KMS-11 (cell line): ENCODE measurements at regions not wholly inside any gene's neighbourhood (a gene's known extent, or its start where the extent isn't known, plus 50 kb on each side); places are given as distances from the start of the nearest gene placed in this dataset.

Experiments used
- H2AFZ ChIP-seq: fragments of 200-600 bp; sonication (generic); 2 replicates; pipeline ENCODE4 v1.6.1; 2016; ENCODE audit warnings: antibody characterized with exemption, mixed run types, low read depth
- H3K27ac ChIP-seq: fragments of 200-600 bp; sonication (generic); 2 replicates; pipeline ENCODE4 v1.6.1; 2016; ENCODE audit warnings: mild to moderate bottlenecking, mixed run types
- H3K27me3 ChIP-seq: fragments of 200-600 bp; sonication (generic); 2 replicates; pipeline ENCODE4 v1.6.1; 2017; ENCODE audit warnings: mild to moderate bottlenecking, low read depth, mixed run types, moderate library complexity; ENCODE audit not compliant: insufficient read depth
- H3K36me3 ChIP-seq: fragments of 200-600 bp; sonication (generic); 2 replicates; pipeline ENCODE4 v1.6.1; 2017; ENCODE audit warnings: mild to moderate bottlenecking, mixed run types; ENCODE audit not compliant: insufficient read depth
- H3K4me1 ChIP-seq: fragments of 200-600 bp; sonication (generic); 2 replicates; pipeline ENCODE4 v1.6.1; 2016; ENCODE audit warnings: mild to moderate bottlenecking, low read depth, mixed run types; ENCODE audit not compliant: poor library complexity, severe bottlenecking
- H3K4me2 ChIP-seq: fragments of 200-600 bp; sonication (generic); 2 replicates; pipeline ENCODE4 v1.7.0; 2016; ENCODE audit warnings: mild to moderate bottlenecking, mixed run types
- H3K4me3 ChIP-seq: fragments of 200-600 bp; sonication (generic); IDR thresholded peaks from 2 replicates; pipeline ENCODE4 v1.6.1; 2017; ENCODE audit warnings: low read depth, low read length, mixed read lengths; ENCODE audit not compliant: insufficient read depth
- H3K79me2 ChIP-seq: fragments of 200-600 bp; sonication (generic); 2 replicates; pipeline ENCODE4 v1.6.1; 2016; ENCODE audit warnings: low read depth, mixed run types; ENCODE audit not compliant: insufficient read depth
- H3K9ac ChIP-seq: fragments of 200-600 bp; sonication (generic); 2 replicates; pipeline ENCODE4 v1.6.1; 2016; ENCODE audit warnings: mild to moderate bottlenecking, mixed run types
- H4K20me1 ChIP-seq: fragments of 200-600 bp; sonication (generic); 2 replicates; pipeline ENCODE4 v1.6.1; 2016; ENCODE audit warnings: mild to moderate bottlenecking, mixed run types; ENCODE audit not compliant: insufficient read depth
- TF ChIP-seq, protein P1 (sequence below): fragments of 200-600 bp; sonication (generic); conservative IDR thresholded peaks from 2 replicates; pipeline ENCODE4 v1.6.1; 2017; ENCODE audit warnings: low read depth, mild to moderate bottlenecking, antibody characterized with exemption, low read length, moderate library complexity, mixed read lengths

GRCh38 chr3:64756398-64756986 is 68.7 kb upstream of the ADAMTS9 start:
- TF ChIP-seq, protein P1, sequence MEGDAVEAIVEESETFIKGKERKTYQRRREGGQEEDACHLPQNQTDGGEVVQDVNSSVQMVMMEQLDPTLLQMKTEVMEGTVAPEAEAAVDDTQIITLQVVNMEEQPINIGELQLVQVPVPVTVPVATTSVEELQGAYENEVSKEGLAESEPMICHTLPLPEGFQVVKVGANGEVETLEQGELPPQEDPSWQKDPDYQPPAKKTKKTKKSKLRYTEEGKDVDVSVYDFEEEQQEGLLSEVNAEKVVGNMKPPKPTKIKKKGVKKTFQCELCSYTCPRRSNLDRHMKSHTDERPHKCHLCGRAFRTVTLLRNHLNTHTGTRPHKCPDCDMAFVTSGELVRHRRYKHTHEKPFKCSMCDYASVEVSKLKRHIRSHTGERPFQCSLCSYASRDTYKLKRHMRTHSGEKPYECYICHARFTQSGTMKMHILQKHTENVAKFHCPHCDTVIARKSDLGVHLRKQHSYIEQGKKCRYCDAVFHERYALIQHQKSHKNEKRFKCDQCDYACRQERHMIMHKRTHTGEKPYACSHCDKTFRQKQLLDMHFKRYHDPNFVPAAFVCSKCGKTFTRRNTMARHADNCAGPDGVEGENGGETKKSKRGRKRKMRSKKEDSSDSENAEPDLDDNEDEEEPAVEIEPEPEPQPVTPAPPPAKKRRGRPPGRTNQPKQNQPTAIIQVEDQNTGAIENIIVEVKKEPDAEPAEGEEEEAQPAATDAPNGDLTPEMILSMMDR: no peak

DNA sequence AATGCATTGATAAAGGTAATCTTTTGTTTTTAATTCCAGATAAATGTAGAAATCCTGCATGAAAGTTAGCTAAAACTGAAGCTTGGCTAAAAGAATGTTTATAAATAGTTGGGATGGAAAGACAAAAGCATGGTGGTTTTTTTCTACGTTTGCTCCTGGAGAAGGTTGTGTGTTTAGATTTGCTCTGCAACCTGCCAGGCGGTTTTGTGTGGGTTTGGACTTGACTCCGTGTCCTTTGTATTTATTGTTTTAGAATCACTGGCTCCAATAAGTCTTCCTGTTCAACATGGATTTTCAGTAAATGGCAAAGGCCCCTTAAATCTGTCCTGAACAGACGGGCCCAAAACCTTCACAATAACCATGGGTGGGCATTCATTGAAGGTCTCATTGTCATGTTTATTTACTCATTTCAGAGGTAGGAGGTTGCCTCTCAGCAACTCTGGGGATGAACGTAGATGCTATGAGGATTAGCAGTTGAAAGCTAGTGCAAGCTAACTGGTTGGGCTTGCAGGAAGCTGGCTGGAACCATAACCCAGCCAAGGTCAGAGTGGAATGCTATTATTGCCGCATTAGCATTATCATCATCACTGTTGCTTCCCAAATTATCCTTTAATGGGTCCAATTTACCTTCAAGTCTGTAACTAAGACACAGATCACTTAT is 60.6 kb upstream of the ADAMTS9 start:
- Histone ChIP-seq H3K79me2 (no peaks in the 10 kb centered on the region), H4K20me1 (no peaks in the 10 kb centered on the region), H2AFZ (no peak overlapping the region), H3K4me1 (no peaks in the 10 kb centered on the region), H3K4me3 (no peak overlapping the region), H3K9ac (no peak overlapping the region), H3K27me3 (no peaks in the 10 kb centered on the region), H3K36me3 (no peaks in the 10 kb centered on the region), H3K4me2 (no peak overlapping the region), H3K27ac (no peak overlapping the region)
- TF ChIP-seq, protein P1: no peak

More at GRCh38 chr3:64756398-64756986, 68.7 kb upstream of the ADAMTS9 start:
- no peak overlapping the region for H2AFZ ChIP-seq
- peaks cover 18% of the 10 kb centered on the region for H3K4me1 ChIP-seq
- H3K4me2 ChIP-seq: no peak overlapping the region
- H3K4me3 ChIP-seq: no peak overlapping the region
- no peaks in the 10 kb centered on the region for H4K20me1 ChIP-seq
- H3K27ac ChIP-seq: no peak overlapping the region
- H3K27me3 ChIP-seq: no peaks in the 10 kb centered on the region
- no peak overlapping the region for H3K9ac ChIP-seq
- H3K36me3 ChIP-seq: no peaks in the 10 kb centered on the region
- H3K79me2 ChIP-seq: no peaks in the 10 kb centered on the region

DNA sequence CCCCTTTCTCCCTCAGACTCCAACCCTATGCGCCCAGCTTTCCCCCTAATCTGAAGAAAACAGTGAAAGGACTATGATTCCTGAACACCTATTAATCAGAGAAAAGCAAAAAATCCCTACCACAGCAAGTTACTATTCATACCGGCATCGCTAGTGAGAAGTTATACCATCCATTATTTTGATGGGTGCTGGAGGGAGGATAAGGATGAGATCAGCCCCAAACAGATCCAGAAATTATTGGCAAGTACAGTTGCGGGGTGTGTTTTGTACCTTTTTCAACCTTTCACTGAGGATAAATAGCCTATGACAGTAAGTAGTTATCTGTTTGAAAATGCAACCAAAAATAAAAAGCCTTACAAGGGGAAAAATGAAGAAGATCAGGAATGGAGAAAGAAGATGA is 59.9 kb upstream of the ADAMTS9 start:
- no peak overlapping the region for H3K4me2 ChIP-seq
- TF ChIP-seq, protein P1: no peak

DNA sequence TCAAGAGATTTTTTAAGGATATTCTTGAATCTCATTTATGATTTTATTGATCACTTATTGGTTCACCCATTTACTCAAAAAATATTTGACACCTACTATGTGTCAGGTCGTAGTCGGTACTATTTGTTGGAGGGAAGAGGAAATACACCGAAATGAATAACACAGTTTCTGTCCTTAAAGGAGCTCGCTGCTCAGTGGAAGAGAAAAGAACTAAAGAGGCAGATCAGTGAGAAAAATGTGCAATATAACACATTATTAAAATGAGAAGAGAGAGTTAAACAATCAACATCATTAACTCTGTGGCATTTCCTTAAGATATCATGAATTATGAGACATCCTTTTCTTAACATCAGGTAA is 56.1 kb upstream of the ADAMTS9 start:
- no peaks in the 10 kb centered on the region for H4K20me1 ChIP-seq
- H3K27ac ChIP-seq: no peak overlapping the region
- no peaks in the 10 kb centered on the region for H3K4me1 ChIP-seq
- H3K27me3 ChIP-seq: no peaks in the 10 kb centered on the region
- H2AFZ ChIP-seq: no peak overlapping the region
- no peaks in the 10 kb centered on the region for H3K36me3 ChIP-seq
- no peak overlapping the region for H3K9ac ChIP-seq
- TF ChIP-seq, protein P1: no peak
- H3K79me2 ChIP-seq: no peaks in the 10 kb centered on the region
- no peak overlapping the region for H3K4me2 ChIP-seq
- H3K4me3 ChIP-seq: no peak overlapping the region

More for the DNA sequence above, 59.9 kb upstream of the ADAMTS9 start:
- H3K4me3 ChIP-seq: no peak overlapping the region
- no peaks in the 10 kb centered on the region for H4K20me1 ChIP-seq
- no peak overlapping the region for H3K9ac ChIP-seq
- no peaks in the 10 kb centered on the region for H3K36me3 ChIP-seq
- H3K27ac ChIP-seq: no peak overlapping the region
- no peaks in the 10 kb centered on the region for H3K79me2 ChIP-seq
- no peak overlapping the region for H2AFZ ChIP-seq
- H3K27me3 ChIP-seq: no peaks in the 10 kb centered on the region
- no peaks in the 10 kb centered on the region for H3K4me1 ChIP-seq
